ENCODE measurements at regions not wholly inside any gene's neighbourhood (a gene's known extent, or its start where the extent isn't known, plus 50 kb on each side); places are given as distances from the start of the nearest gene placed in this dataset.

- TF ChIP-seq CHD7 (IDR thresholded peaks at IDR 0.05; ENCODE audit: insufficient replicate concordance, low read length) (no peak), RNF2 (IDR thresholded peaks at IDR 0.05; ENCODE audit: borderline replicate concordance, low read depth, low read length, missing control alignments, poor library complexity, severe bottlenecking) (no peak), GTF2F1 (IDR thresholded peaks at IDR 0.05; ENCODE audit: borderline replicate concordance, low read depth, low read length) (no peak), CHD1 (IDR thresholded peaks at IDR 0.05; ENCODE audit: low read depth, low read length) (no peak), SIN3A (conservative IDR thresholded peaks at IDR 0.05 in 1 of 2, IDR thresholded peaks at IDR 0.05 in 1 of 2; ENCODE audit: low read depth in 1 of 2, low read length in 2 of 2) (no peak), TCF12 (IDR thresholded peaks at IDR 0.05; ENCODE audit: low read depth, low read length) (no peak), RFX5 (IDR thresholded peaks at IDR 0.05; ENCODE audit: borderline replicate concordance, low read depth, low read length) (no peak), KDM4A (IDR thresholded peaks at IDR 0.05; ENCODE audit: low read depth, low read length, severe bottlenecking) (no peak), CREB1 (IDR thresholded peaks at IDR 0.05) (no peak)
Observed at GRCh38 chr5:2003690-2004365, 121.1 kb upstream of the IRX4 start (continued).

All from H1 (cell line).